ENCODE measurements at regions not wholly inside any gene's neighbourhood (a gene's known extent, or its start where the extent isn't known, plus 50 kb on each side); places are given as distances from the start of the nearest gene placed in this dataset.

DNA sequence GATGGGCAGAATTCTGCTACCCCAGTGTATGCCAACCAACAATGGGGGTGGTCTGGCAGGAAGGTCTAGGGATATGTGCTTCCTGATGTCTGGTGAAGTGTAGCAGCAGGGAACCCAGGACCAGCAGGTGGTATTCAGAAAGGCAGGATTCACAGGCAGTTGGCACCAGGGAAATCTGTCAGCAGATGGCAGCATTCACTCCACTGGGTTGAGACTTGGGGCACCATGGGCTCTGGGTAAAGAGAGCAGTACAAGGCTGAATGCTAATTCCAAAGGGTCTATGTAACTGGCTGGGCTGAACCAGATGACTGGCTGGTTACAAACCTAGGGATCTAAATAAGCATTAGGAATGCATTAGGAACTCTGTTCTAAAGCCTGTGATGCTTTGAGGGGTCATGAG lies 466.9 kb upstream of the STXBP6 start:
- TF ChIP-seq EP300 (IDR thresholded peaks at IDR 0.05): no peak
- TF ChIP-seq, protein P1, sequence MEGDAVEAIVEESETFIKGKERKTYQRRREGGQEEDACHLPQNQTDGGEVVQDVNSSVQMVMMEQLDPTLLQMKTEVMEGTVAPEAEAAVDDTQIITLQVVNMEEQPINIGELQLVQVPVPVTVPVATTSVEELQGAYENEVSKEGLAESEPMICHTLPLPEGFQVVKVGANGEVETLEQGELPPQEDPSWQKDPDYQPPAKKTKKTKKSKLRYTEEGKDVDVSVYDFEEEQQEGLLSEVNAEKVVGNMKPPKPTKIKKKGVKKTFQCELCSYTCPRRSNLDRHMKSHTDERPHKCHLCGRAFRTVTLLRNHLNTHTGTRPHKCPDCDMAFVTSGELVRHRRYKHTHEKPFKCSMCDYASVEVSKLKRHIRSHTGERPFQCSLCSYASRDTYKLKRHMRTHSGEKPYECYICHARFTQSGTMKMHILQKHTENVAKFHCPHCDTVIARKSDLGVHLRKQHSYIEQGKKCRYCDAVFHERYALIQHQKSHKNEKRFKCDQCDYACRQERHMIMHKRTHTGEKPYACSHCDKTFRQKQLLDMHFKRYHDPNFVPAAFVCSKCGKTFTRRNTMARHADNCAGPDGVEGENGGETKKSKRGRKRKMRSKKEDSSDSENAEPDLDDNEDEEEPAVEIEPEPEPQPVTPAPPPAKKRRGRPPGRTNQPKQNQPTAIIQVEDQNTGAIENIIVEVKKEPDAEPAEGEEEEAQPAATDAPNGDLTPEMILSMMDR (IDR thresholded peaks at IDR 0.05): no peak

Measured in tibial nerve (tissue), 4 donors.